Stimulated activated CD4-positive, alpha-beta T cell treated with anti-CD3 and anti-CD28 coated beads, Interleukin-4, amount 100 ng/mL, for 1 hour (primary cell): ENCODE measurements at regions not wholly inside any gene's neighbourhood (a gene's known extent, or its start where the extent isn't known, plus 50 kb on each side); places are given as distances from the start of the nearest gene placed in this dataset.

Experiments used
- DNase-seq: peaks from one replicate; pipeline ENCODE4 v3.0.0-alpha.2; 2020

DNA sequence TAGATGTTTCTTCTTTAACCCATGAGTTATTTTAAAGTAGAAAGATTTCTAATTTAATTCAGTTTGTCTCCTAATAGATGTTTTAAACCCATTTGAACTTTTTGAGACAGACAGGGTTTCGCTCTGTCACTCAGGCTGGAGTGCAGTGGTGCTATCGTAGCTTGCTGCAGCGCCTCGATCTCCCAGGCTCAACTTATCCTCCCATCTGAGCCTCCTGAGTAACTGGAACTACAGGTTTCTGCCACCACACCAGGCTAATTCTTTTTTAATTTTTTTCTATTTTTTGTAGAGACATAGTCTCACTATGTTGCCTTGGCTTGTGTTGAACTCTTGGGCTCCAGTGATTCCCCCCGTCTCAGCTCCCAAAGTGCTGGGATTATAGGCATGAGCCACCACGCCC is 53.0 kb upstream of the RAB18 start:
- no peak for DNase-seq

GRCh38 chr10:27450225-27450624 is 53.9 kb upstream of the RAB18 start:
- DNase-seq = no peak

DNA sequence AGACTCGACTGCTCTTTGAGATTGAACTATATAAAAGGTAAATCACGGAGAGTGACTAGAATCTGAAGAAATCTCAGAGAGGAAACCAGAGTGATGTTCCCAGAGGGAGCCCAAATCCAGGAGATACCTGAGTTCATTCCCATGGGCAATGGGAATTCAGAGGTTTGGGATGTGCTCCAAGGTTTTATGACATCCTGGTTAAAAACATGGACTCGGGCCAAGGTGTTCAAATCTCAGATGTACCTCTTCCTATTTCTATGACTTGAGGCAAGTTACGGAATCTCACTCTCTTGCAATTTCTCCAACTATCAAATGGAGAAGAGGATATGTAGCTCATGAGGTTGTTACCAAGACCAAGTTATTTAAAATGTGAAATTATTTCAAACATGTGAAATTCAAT is 54.5 kb upstream of the RAB18 start:
- DNase-seq = no peak

- no peak for DNase-seq
Observed at GRCh38 chr10:27448921-27449320, 55.2 kb upstream of the RAB18 start.

GRCh38 chr10:27447540-27447939 is 56.6 kb upstream of the RAB18 start:
- no peak for DNase-seq

- DNase-seq = no peak
Observed at GRCh38 chr10:27446091-27446918, 57.8 kb upstream of the RAB18 start.

- no peak for DNase-seq
Observed at GRCh38 chr10:27445070-27445469, 59.0 kb upstream of the RAB18 start.

DNA sequence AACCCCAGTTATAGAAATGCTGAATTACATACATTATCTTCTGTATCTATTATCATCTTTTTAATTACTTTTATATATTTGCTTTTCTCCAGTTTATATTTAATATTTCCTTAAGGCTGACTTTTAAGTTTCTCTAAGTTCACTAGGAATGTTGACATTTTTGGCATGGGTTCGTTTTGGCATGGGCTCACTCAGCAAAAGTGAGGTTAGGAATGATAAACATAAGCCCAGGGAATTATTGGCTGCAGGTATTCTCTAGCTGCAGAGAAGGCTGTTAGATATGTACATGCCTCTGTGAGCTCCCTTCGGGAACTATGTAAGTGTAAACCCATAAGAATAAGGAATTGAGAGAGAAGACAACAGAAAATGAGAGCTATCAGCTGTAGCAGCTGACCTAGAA is 63.6 kb upstream of the RAB18 start:
- no peak for DNase-seq

DNA sequence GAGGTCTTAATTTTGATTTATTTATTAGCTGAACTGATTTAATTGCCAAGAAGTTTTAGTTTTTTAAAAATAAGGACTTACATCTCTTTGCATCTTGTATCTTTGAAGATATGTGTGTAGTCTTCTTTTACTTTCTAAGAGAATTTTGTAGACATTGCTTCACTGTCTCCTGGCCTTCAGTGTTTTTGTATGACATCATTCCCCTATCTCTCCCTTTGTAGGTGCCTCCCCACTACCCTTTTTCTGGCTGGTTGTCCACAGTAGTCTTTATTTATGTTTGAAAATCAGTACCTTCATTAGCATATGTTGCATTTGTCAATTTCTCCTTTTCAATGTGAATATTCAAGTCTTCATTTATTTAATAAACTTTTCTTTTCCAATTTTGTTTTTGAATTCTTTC is 64.1 kb upstream of the RAB18 start:
- DNase-seq = no peak

DNA sequence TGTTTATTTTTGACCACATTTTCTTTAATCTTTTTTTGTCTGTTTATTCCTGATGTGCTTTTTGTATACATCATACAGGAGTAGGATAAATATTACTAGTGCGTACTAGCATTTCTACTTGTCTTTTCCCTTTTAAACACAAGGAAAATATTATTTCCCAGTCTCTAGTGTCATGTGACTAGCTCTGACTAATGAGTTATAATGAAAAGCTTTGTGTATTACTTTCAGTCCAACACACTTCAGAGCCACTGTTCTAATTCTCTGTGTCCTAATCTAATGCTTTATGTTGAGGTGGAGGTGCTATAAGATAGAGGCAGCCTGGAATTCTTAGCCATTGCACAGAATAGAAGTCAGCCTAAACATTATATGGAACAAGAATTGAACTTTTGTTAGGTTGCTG is 65.0 kb upstream of the RAB18 start:
- DNase-seq = no peak

GRCh38 chr10:27437775-27438174 is 66.3 kb upstream of the RAB18 start:
- no peak for DNase-seq

DNA sequence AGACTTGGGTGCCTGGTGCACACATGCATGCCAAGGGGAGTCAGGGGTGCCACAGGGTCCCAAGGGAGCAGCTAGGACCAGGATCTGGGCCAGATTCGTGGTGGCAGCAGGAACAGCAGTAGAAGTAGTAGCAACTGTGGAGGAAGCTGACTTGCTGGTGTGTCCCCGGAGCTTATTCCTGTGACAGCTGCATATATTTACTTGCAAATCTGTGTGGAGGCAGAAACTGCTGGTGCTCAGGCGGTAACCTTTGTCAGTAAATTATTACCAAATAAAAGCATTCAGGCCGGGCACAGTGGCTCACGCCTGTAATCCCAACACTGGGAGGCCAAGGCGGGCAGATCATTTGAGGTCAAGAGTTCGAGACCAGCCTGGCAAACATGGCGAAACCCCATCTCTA is 67.4 kb upstream of the RAB18 start:
- DNase-seq = no peak

- DNase-seq = no peak
Observed at GRCh38 chr10:27433976-27434375, 70.1 kb upstream of the RAB18 start.

- DNase-seq = no peak
Observed at GRCh38 chr10:27426948-27427467, 77.1 kb upstream of the RAB18 start.

GRCh38 chr10:27413831-27414348 is 90.2 kb upstream of the RAB18 start:
- no peak for DNase-seq

DNA sequence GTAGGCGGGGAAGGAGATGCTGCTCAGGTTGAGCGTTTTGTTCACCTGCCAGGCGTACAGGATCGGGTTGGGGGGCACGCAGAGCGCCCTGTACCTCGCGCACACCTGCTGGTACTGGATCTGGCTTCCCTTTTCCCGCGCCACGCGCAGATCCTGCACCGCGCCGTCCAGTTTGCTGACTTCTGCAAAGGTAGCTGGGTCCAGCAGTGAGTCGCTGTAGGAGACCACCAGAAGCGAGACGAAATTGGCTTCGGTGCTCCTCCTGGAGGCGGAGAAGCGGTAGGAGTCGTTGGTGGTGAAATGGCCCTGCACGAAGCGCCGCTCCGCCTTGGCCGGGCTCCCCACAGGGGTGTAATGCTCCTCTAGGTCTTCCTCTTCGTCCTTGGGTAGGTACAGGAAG is 90.7 kb upstream of the RAB18 start:
- DNase-seq = no peak

DNA sequence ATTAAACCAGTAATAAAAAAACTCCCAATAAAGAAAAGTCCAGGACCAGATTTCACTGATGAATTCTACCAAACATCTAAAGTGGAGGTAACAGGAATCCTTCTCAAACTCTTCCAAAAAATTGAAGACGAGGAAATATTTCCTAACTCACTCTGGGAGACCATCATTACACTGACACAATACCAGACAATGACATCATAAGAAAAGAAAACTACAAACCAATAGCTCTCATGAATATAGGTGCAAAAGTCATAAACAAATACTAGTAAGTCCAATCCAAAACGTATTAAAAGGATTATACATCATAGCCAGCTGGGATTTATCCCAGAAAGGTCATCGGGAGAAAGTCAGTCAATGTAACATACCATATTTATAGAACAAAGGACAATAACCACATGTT is 94.0 kb upstream of the RAB18 start:
- no peak for DNase-seq

DNA sequence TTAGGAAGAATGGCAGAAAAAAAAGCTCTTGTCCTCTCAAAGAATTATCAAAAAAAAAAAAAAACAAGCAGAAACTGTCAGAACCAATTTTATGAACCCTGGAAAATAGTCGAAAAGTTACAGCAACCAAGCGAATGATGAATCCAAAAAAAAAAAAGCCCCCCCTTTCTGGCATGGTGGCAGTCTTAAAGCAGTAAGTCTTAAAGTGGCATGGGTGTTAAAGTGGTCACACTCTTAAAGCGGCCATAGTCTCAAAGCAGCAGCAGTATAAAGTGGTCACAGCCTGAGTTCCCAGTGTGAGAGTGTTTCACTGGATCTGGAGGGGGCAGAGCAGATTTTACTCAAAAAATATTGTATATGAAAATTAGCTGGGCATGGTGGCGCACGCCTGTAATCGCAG is 96.8 kb upstream of the RAB18 start:
- no peak for DNase-seq

GRCh38 chr10:27399871-27400270 is 104.2 kb upstream of the RAB18 start:
- no peak for DNase-seq

DNA sequence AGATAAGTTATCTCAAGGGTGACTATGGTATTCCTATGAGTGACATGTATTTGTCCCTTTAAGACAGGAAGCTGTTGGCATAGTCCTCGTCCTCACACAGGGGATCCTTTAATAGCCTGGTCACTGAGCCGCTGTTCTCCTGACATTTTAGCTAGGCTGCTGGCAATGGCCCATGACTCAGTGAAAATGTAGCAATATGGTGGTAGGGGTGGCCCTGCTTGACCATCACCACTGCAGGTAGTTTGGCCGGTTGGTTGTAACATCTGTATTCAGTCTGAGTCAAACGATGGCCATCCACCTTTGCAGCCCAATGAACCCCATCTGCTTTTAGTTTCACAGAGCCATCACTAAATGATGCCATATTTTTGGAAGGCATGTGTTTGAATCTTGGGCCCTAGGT is 110.1 kb upstream of the RAB18 start:
- DNase-seq = no peak

DNA sequence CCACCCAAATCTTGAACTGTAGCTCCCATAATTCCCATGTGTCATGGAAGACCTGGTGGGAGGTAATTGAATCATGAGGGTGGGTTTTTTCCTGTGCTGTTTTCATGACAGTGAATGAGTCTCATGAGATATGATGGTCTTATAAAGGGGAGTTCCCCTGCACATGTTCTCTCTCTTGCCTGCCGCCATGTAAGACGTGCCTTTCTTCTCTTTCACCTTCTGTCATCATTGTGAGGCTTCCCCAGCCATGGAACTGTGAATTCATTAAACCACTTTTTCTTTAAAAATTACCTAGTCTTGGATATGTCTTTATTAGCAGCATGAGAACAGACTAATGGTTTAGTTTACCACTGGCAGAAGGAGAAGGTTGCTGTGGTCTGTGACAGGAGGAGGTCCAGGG is 111.5 kb upstream of the RAB18 start:
- DNase-seq = no peak

DNA sequence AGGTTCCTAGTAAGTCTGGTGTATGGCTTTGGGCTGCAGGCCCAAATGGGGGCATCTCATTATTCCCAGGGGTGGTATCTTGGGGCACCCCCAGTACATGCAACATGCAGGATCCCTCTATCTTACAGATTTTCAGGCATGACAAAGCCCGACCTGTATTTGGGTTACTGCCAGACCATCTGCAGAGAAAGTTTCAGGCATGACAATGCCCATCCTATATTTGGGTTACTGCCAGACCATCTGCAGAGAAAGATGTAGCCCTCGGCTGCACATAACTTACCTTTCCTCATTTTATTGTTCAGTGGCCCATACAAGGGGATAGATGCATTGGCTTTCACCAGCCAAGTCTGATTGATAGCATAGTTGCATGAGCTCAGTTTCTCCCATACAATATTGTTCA is 112.2 kb upstream of the RAB18 start:
- DNase-seq = no peak

- no peak for DNase-seq
Observed at GRCh38 chr10:27391325-27391724, 112.8 kb upstream of the RAB18 start.

DNA sequence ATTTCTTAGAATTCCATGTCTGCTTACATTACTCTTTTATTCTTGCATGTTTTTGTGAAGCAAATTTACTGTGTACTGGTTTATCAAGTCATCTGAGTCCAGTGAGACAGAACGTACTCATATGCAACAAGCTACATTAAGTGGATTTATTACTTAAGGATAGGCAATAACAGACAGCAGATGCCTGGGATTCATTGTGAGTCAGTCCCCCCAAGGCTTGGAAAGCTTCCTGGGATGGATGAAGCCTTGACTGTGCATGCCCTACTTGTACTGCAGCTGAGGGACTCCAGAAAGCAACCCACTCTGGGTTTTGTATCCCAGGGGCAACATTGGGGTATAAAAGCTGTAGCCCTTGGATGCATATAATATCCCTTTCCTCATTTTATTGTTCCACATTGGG is 113.4 kb upstream of the RAB18 start:
- DNase-seq = no peak
